Endothelial cell of umbilical vein (primary cell): ENCODE measurements at regions not wholly inside any gene's neighbourhood (a gene's known extent, or its start where the extent isn't known, plus 50 kb on each side); places are given as distances from the start of the nearest gene placed in this dataset.
"Not testable (repeated sequence)": the region's sequence is repeated elsewhere in the genome, so short reads cannot be mapped to it uniquely, and the experiment has no call there.

ENCODE experiments used
- BruUV-seq: library from RNA; stranded (reverse); fragments of 400-500 nt; replicated peaks from 2 replicates; lab custom pipeline; 2021; lab: Mats Ljungman, UMichigan
- CTCF ChIA-PET: fragments of 300-600, 350-600 bp; sonication (Branson Sonifier 250); formaldehyde crosslinking; loops from one replicate; lab custom pipeline; 2021; ENCODE audit warnings: antibody characterized with exemption, inconsistent platforms; lab: Charles Lee
- POLR2A ChIA-PET: fragments of 300-600, 350-600 bp; sonication (Branson Sonifier 250); formaldehyde crosslinking; loops from one replicate; lab custom pipeline; 2021; ENCODE audit warnings: antibody characterized with exemption, inconsistent platforms; lab: Charles Lee
- DNase-seq: peaks from one replicate; pipeline ENCODE4 v3.0.0-alpha.2; 2011; ENCODE audit warnings: low read depth, low spot score
- FAIRE-seq: peaks from 2 replicates; lab custom pipeline; 2011; peaks lifted over from hg19 to GRCh38; lab: Jason Lieb, UNC
- H2AFZ ChIP-seq: 2 replicates; pipeline ENCODE4 v1.6.0; 2012; ENCODE audit warnings: low read depth, low read length, control low read depth, inconsistent platforms
- H3K27ac ChIP-seq: 2 replicates; pipeline ENCODE4 v1.5.1; 2011; ENCODE audit warnings: low read depth, mild to moderate bottlenecking, control low read depth, low read length, moderate library complexity; ENCODE audit not compliant: insufficient read depth
- H3K27me3 ChIP-seq, 2 experiments: 2 replicates each; pipeline versions ENCODE4 v1.6.0 to v1.6.1; 2011; ENCODE audit warnings: low read length in 2 of 2, mixed read lengths in 1 of 2; ENCODE audit not compliant: control insufficient read depth in 2 of 2, insufficient read depth in 2 of 2
- H3K36me3 ChIP-seq, 2 experiments: 2 replicates in 1 of 2; 3 replicates in 1 of 2; pipeline ENCODE4 v1.5.1; 2011; ENCODE audit warnings: low read length in 2 of 2, mild to moderate bottlenecking in 1 of 2, moderate library complexity in 1 of 2; ENCODE audit not compliant: control insufficient read depth in 2 of 2, insufficient read depth in 2 of 2; ENCODE audit errors: extremely low read depth in 1 of 2
- H3K4me1 ChIP-seq: 3 replicates; pipeline ENCODE4 v1.5.1; 2011; ENCODE audit warnings: mild to moderate bottlenecking, low read length; ENCODE audit not compliant: control insufficient read depth, insufficient read depth; ENCODE audit errors: extremely low read depth
- H3K4me2 ChIP-seq: 2 replicates; pipeline ENCODE4 v1.6.1; 2011; ENCODE audit warnings: low read length, control low read depth, mixed read lengths; ENCODE audit not compliant: insufficient read depth
- H3K4me3 ChIP-seq, 3 experiments: fragments of 200-600 bp in 1 of 3; sonication (generic), shearing (Covaris generic) in 1 of 3; replicated peaks in 1 of 3; 2 replicates each; pipeline ENCODE4 v1.5.1; 2011 to 2016; ENCODE audit warnings: control low read depth in 3 of 3, low read length in 3 of 3, mild to moderate bottlenecking in 2 of 3, inconsistent platforms in 1 of 3, low read depth in 1 of 3, moderate library complexity in 1 of 3; ENCODE audit not compliant: insufficient read depth in 1 of 3
- H3K79me2 ChIP-seq: 2 replicates; pipeline ENCODE4 v1.6.0; 2012; ENCODE audit warnings: low read length, inconsistent platforms; ENCODE audit not compliant: control insufficient read depth, insufficient read depth
- H3K9ac ChIP-seq: replicated peaks from 2 replicates; pipeline ENCODE3; 2011; ENCODE audit warnings: low read length, control low read depth; ENCODE audit not compliant: insufficient read depth; ENCODE audit errors: extremely low read depth
- H3K9me1 ChIP-seq: replicated peaks from 3 replicates; pipeline ENCODE4 v1.6.0; 2011; ENCODE audit warnings: mild to moderate bottlenecking, low read length; ENCODE audit not compliant: control insufficient read depth, insufficient read depth; ENCODE audit errors: extremely low read depth
- H3K9me3 ChIP-seq: replicated peaks from 2 replicates; pipeline ENCODE4 v1.5.1; 2012; ENCODE audit warnings: low read length, inconsistent platforms; ENCODE audit not compliant: control insufficient read depth, insufficient read depth
- H4K20me1 ChIP-seq: replicated peaks from 2 replicates; pipeline ENCODE3; 2011; ENCODE audit warnings: mild to moderate bottlenecking, low read length; ENCODE audit not compliant: control insufficient read depth, insufficient read depth; ENCODE audit errors: extremely low read depth
- CTCF ChIP-seq, 2 donors: IDR thresholded peaks; 1 replicate in 1 of 2; 2 replicates in 1 of 2; pipeline ENCODE4 v1.5.1; 2011; ENCODE audit warnings: low read length in 2 of 2, mild to moderate bottlenecking in 2 of 2, moderate library complexity in 2 of 2, control low read depth in 1 of 2, inconsistent platforms in 1 of 2, low read depth in 1 of 2; ENCODE audit not compliant: insufficient read depth in 1 of 2; ENCODE audit errors: extremely low read depth in 1 of 2
- EZH2 ChIP-seq: IDR thresholded peaks from 2 replicates; pipeline ENCODE4 v1.6.1; 2012; ENCODE audit warnings: borderline replicate concordance, low read depth, mild to moderate bottlenecking, moderate library complexity, low read length, inconsistent platforms; ENCODE audit not compliant: severe bottlenecking
- FOS ChIP-seq: IDR thresholded peaks from 2 replicates; pipeline ENCODE4 v1.6.1; 2011; ENCODE audit warnings: mild to moderate bottlenecking, low read length, moderate library complexity, borderline replicate concordance; ENCODE audit not compliant: insufficient read depth
- GATA2 ChIP-seq: IDR thresholded peaks from 2 replicates; pipeline ENCODE4 v1.7.0; 2011; ENCODE audit warnings: low read depth, mild to moderate bottlenecking, moderate library complexity, mixed read lengths, low read length; ENCODE audit not compliant: insufficient read length, insufficient read depth
- JUN ChIP-seq: IDR thresholded peaks from 2 replicates; pipeline ENCODE4 v1.6.1; 2011; ENCODE audit warnings: borderline replicate concordance, low read depth; ENCODE audit not compliant: insufficient read length, insufficient read depth
- POLR2AphosphoS5 ChIP-seq: IDR thresholded peaks from 2 replicates; pipeline ENCODE4 v1.6.1; 2012; ENCODE audit warnings: low read depth, mild to moderate bottlenecking, control low read depth, low read length, moderate library complexity; ENCODE audit not compliant: insufficient read depth
- dilution Hi-C: fragments of 300-500 bp; cut with MboI; formaldehyde crosslinking; loops from one replicate; pipeline ENCODE4 v1.15.0; 2019; ENCODE audit warnings: low sequenced_read_pairs; ENCODE audit not compliant: extremely low pct_ligation_motif_present
- intact Hi-C: fragments of 100-400 bp; cut with micrococcal nuclease; formaldehyde crosslinking; loops from one replicate; pipeline ENCODE4 v1.10.0; 2022
- TF ChIP-seq, protein P1 (sequence below): IDR thresholded peaks from 2 replicates; pipeline ENCODE4 v1.6.1; 2011; ENCODE audit not compliant: insufficient read depth, insufficient read length

DNA sequence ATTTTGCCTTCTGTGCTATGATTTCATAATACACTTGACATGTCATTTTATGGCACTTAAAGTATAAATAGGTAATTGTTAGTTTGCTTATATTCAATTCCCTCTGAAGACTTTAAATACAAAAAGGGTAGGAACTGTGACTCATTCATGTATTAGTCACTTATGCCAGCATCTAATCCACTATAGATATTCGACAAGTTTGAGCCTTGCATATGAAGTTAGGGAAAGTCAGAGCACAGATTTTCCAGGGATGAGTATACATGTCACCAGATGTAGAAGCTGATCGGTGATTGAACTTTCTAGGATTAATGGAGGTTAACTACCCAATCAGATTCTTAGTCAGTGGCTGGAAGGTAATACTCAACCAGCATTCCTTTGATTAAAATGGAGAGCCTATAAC lies 1321.5 kb downstream of the XPNPEP1 start:
- Histone ChIP-seq H3K4me2 (no peak overlapping the region), H3K27ac (no peak overlapping the region), H3K9me3 (no peaks in the 10 kb centered on the region), H3K9me1 (no peaks in the 10 kb centered on the region), H3K79me2 (no peaks in the 10 kb centered on the region), H4K20me1 (no peaks in the 10 kb centered on the region), H3K4me1 (no peaks in the 10 kb centered on the region), H3K27me3 (no peaks in the 10 kb centered on the region), H3K4me3 (no peak overlapping the region), H3K36me3 (no peaks in the 10 kb centered on the region), H3K9ac (no peak overlapping the region), H2AFZ (no peak overlapping the region)
- dilution Hi-C loops (no loop called here), intact Hi-C loops (no loop called here)
- no peak for DNase-seq
- no TSS peak for BruUV-seq
- ChIA-PET CTCF (no interaction called here), POLR2A (no interaction called here)
- no peak for FAIRE-seq
- no peak for TF ChIP-seq POLR2AphosphoS5
- TF ChIP-seq FOS, result no peak
- no peak for TF ChIP-seq EZH2
- no peak for TF ChIP-seq GATA2
- TF ChIP-seq, protein P1, sequence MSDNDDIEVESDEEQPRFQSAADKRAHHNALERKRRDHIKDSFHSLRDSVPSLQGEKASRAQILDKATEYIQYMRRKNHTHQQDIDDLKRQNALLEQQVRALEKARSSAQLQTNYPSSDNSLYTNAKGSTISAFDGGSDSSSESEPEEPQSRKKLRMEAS, result no peak
- TF ChIP-seq CTCF (IDR thresholded peaks at IDR 0.05; ENCODE audit: extremely low read depth in 1 of 2, insufficient read depth in 1 of 2, low read depth in 1 of 2, low read length in 2 of 2), result no peak
- no peak for TF ChIP-seq JUN

DNA sequence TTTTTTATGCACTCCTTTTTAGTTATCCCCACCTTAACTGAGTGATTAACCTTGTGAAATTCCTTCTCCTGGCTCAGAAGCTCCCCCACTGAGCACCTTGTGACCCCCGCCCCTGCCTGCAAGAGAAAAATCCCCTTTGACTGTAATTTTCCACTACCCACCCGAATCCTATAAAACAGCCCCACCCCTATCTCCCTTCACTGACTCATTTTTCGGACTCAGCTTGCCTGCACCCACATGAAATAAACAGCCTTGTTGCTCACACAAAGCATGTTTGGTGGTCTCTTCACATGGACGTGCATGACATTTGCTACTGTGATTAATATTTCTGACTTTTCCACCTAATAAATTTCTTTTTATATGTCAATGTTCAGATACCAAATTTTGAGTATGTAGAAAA lies 1322.8 kb downstream of the XPNPEP1 start:
- POLR2A ChIA-PET, H3K4me2 ChIP-seq, H3K9me1 ChIP-seq, dilution Hi-C loops, H3K36me3 ChIP-seq, H3K9ac ChIP-seq, H3K9me3 ChIP-seq, intact Hi-C loops, H3K27ac ChIP-seq, H2AFZ ChIP-seq, H4K20me1 ChIP-seq, H3K4me3 ChIP-seq, DNase-seq, BruUV-seq, H3K27me3 ChIP-seq, CTCF ChIA-PET, H3K79me2 ChIP-seq, H3K4me1 ChIP-seq, FAIRE-seq: not testable (repeated sequence)

GRCh38 chr10:108599317-108599716 lies 1324.0 kb downstream of the XPNPEP1 start:
- dilution Hi-C loops, FAIRE-seq, H3K4me2 ChIP-seq, H3K79me2 ChIP-seq, H3K9me3 ChIP-seq, H3K27me3 ChIP-seq, H4K20me1 ChIP-seq, H3K4me3 ChIP-seq, intact Hi-C loops, H3K4me1 ChIP-seq, H3K9me1 ChIP-seq, H3K27ac ChIP-seq, POLR2A ChIA-PET, CTCF ChIA-PET, BruUV-seq, H2AFZ ChIP-seq, H3K36me3 ChIP-seq, H3K9ac ChIP-seq, DNase-seq: not testable (repeated sequence)
